Activated CD4-positive, alpha-beta T cell treated with anti-CD3 and anti-CD28 coated beads, Interleukin-2, Interleukin-4, amounts not matched to agents 100 ng/mL and 50 ng/mL, durations not matched to agents 16 hours and 8 hours (primary cell): ENCODE measurements at regions not wholly inside any gene's neighbourhood (a gene's known extent, or its start where the extent isn't known, plus 50 kb on each side); places are given as distances from the start of the nearest gene placed in this dataset.
"Not testable (repeated sequence)": the region's sequence is repeated elsewhere in the genome, so short reads cannot be mapped to it uniquely, and the experiment has no call there.

Experiments used
- DNase-seq: peaks from one replicate; pipeline ENCODE4 v3.0.0-alpha.2; 2020; ENCODE audit warnings: low spot score

- no peak for DNase-seq
These were observed 451.0 kb upstream of the MAN1A1 start for GRCh38 chr6:119800526-119800925.

DNA sequence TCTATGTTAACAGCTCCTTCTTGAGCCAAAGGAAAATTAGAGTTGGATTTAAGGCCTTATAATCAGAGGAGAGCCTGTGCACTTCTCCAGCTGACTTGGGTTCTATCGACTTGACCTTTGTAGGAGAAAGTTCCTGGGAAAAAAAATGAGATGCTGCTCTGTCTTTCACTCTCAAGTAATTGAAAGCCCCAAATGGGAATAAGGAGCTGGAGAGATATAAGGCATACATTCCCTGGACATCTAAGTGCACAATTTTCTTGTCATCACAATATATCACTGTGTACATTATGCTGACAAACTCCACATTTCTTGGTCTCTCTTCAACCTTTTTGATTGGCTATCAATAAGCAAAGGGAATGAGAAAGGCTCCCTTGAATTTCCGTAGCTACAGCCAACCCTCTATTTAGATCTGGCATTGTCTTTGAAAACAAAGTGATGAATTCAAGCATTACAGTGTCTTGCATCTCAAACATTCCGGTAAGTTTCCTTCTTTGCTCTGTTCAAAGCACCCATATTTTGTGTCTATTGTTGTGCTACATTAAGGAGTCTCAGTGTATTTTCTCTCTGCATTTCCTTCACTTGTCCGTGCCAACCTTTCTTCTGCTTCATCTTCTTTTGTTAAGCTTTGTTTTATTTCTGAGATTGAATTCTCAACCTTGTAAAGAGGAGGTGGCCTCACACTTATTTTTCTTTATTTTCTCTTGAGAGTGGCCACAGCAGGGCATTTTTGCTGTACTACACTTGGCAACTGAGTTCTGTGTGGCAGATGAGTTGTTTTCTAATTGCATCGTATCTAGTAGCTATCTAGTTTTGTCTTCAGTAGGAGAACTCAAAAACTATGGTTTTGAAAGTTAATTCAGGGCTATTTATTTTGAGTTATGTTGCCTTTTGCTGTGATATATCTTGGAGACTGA, 450.3 kb upstream of the MAN1A1 start:
- no peak for DNase-seq

GRCh38 chr6:119791736-119792135, 442.2 kb upstream of the MAN1A1 start:
- no peak for DNase-seq

DNA sequence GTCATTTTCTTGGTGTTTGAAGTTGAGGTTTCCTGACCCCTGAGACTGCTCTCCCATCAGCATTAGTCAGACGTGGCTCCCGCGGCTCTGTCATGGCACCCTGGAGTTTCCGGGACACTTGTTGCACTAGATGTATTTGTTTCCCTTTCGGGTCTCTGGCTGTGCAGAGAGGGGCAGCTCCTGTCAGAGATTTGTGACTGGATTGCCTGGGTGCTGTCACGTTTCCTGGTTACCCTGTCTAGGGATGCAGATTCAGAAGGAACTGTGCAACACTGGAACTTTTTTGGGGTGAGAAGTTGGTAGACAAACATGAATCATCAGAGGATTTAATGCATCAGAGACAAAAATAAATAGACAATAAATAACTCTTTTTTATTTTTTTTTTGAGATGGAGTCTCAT, 431.8 kb upstream of the MAN1A1 start:
- no peak for DNase-seq

- no peak for DNase-seq
These were observed 418.6 kb upstream of the MAN1A1 start for GRCh38 chr6:119768201-119768600.

GRCh38 chr6:119764927-119765681, 415.5 kb upstream of the MAN1A1 start:
- no peak for DNase-seq

DNA sequence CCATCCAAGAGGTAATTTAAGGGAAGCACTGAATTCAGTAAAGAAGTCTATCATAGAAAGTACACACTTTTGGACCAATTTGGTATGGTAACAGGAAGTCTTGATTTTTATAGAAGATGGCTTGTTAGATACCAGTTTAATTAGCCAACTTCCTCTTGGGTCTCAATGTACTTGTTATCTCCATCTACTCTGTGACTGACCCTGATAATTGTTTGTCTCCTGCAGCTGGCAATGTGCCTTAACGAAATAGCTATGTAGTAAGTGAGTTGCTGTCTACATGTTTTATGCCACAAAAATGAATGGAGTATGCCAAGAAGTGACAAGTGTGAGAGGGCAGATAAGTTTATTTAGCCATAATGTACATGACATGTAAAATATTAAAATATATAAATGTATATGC, 410.5 kb upstream of the MAN1A1 start:
- DNase-seq: no peak

DNA sequence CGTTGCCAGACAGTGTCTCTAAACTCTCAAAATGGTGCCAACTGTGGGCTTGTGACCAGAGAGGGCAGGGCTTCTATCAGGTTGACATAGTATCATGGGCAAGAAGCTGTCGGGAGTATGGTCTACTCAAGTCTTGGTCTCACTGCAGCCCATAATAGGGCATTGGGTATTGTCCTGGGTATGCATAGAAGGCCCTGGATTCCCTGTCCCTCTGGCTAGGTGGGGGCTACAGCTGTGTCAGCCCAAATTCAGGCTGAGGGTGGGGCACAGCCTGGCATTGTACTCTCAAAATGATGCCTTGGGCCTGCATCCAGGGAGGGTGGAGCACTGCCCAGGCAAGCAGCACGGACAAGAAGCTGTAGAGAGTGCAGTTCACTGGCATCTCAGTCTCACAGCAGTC, 408.8 kb upstream of the MAN1A1 start:
- no peak for DNase-seq

DNA sequence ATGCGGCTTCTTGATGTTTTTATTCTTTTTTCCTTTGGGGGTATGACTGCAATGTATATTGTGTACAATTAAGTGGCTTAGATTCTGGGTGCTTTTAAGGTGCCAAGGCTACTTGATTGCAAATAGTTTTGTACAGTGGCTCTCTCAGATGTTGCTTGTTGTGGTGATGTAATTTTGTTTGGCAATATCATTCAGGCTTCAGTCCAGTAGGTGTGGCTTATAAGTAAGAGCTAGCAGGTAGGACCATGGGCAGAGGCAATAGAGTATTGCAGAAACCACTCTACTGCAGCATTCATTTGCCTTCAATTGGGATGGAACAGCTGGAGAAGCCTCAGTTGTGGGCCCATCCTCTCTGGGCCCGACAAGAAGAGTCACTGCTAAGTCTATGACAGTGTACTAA, 407.9 kb upstream of the MAN1A1 start:
- DNase-seq: no peak

DNA sequence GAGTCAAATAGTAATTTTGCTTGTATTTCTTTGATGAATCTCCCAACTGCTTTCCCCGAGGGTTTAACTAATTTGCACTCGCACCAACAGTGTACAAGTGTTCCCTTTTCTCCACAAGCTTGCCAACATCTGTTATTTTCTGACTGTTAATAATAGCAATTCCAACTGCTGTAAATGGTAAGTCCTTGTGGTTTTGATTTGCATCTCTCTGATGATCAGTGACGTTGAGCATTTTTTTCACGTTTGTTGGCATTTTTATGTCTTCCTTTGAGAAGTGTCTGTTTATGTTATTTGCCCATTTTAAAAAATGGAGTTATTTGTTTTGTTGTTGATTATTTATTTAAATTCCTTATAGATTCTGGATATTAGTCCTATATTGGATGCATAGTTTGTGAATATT, 399.8 kb upstream of the MAN1A1 start:
- no peak for DNase-seq

DNA sequence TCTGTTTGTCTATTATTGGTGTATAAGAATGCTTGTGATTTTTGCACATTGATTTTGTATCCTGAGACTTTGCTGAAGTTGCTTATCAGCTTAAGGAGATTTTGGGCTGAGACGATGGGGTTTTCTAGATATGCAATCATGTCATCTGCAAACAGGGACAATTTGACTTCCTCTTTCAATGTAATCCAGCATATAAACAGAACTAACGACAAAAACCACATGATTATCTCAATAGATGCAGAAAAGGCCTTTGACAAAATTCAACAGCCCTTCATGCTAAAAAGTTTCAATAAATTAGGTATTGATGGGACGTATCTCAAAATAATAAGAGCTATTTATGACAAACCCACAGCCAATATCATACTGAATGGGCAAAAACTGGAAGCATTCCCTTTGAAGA, 399.0 kb upstream of the MAN1A1 start:
- DNase-seq: not testable (repeated sequence)

GRCh38 chr6:119742188-119742803, 392.7 kb upstream of the MAN1A1 start:
- DNase-seq: peak; percentile 58

- DNase-seq: no peak
These were observed 390.2 kb upstream of the MAN1A1 start for GRCh38 chr6:119739769-119740168.

- DNase-seq: no peak
These were observed 388.9 kb upstream of the MAN1A1 start for GRCh38 chr6:119738425-119738824.

- no peak for DNase-seq
These were observed 386.9 kb upstream of the MAN1A1 start for GRCh38 chr6:119736296-119737021.

GRCh38 chr6:119735530-119735929, 386.0 kb upstream of the MAN1A1 start:
- no peak for DNase-seq

GRCh38 chr6:119734227-119734626, 384.7 kb upstream of the MAN1A1 start:
- no peak for DNase-seq

- DNase-seq: no peak
These were observed 379.4 kb upstream of the MAN1A1 start for GRCh38 chr6:119728935-119729334.

DNA sequence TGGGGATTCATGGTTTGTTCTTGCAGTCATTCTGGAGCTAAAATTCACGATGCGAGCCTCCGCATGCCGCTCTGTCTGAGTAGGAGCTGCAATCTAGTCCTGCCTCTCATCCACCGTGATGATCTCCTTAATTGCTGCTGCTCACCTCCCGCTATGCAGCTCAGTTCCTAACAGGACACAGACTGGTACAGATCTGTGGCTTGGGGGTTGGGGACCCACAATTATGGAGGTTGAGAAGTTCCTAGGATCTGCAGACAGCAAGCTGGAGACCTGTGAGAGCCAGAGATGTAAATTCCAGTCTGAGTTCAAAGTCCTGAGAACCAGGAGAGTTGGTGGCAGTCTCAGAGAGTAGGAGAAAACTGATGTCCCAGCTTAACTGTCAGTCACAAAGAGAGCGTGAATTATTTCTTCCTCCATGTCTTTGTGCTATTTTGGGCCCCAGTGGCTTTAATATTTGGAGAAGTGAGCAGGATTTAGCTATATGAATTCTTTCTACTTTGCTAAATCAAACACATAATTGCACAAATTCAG, 378.7 kb upstream of the MAN1A1 start:
- DNase-seq: no peak

DNA sequence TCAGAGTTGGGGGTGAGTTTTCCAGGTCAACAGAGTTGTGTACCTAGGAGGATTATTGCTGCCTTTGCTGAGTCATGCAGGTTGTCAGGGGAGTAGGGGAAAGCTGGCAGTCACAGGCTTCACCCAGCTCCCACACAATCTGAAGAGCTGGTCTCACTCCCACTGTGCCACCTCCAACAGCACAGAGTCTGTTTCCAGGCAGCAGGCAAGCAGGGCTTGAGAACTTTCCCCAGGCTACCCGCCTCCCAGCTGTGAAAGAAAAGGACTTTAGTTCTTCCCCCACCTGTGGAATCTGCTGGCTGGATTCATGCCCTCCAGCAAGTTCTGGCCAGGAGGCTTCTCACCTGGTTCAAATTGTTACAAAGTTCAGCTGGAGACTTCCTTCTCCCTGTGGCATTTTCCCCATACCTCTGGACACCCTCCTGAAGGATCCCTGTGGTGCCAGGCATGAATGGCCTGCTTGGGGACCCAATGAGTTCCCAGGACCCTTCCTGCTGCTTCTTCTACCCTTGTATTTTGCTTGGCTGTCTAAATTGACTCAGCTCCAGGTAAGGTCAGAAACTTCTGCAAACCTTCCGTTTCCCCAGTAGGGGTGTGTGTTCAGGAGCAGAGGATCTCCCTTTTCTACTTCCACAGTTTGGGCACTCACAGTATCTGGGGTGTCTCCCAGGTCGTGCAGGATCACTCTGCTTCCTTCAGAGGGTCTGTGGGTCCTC, 378.1 kb upstream of the MAN1A1 start:
- no peak for DNase-seq

DNA sequence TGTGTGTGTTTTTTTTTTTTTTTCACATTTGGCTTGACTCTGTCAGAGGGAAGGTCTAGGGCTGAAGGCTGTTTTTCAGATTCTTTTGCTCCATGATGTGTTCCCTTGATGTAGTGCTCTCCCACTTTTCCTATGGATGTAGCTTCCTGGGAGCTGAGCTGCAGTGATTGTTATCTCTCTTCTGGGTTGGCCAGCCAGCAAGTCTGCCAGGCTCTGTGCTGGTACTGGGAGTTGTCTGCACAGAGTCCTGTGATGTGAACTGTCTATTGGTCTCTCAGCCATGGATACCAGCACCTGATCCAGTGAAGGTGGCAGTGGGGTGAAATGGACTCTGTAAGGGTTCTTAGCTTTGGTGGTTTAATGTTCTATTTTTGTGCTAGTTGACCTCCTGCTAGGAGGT, 377.4 kb upstream of the MAN1A1 start:
- not testable (repeated sequence) for DNase-seq
